ENCODE measurements at regions not wholly inside any gene's neighbourhood (a gene's known extent, or its start where the extent isn't known, plus 50 kb on each side); places are given as distances from the start of the nearest gene placed in this dataset.

- TF ChIP-seq TAF1 (IDR thresholded peaks at IDR 0.05; ENCODE audit: borderline replicate concordance, low read depth, low read length) (no peak), EZH2 (IDR thresholded peaks at IDR 0.05; ENCODE audit: borderline replicate concordance, control insufficient read depth, low read depth, low read length) (no peak), NR2C2 (IDR thresholded peaks at IDR 0.05; ENCODE audit: borderline replicate concordance, control insufficient read depth, insufficient read length, low read depth) (no peak), CTCF (IDR thresholded peaks at IDR 0.05 in 2 of 3, conservative IDR thresholded peaks at IDR 0.05 in 1 of 3; ENCODE audit: control insufficient read depth in 2 of 3, extremely low read depth in 1 of 3, insufficient read depth in 1 of 3, low read depth in 3 of 3, low read length in 3 of 3) (no peak), CHD4 (IDR thresholded peaks at IDR 0.05) (no peak), NR2C1 (IDR thresholded peaks at IDR 0.05) (no peak), POLR2A (IDR thresholded peaks at IDR 0.05; ENCODE audit: low read depth, low read length) (no peak), POLR2AphosphoS5 (IDR thresholded peaks at IDR 0.05; ENCODE audit: low read length) (no peak), SP1 (IDR thresholded peaks at IDR 0.05; ENCODE audit: low read depth, low read length) (no peak), BRCA1 (IDR thresholded peaks at IDR 0.05; ENCODE audit: low read depth, low read length) (no peak), SIX5 (IDR thresholded peaks at IDR 0.05; ENCODE audit: low read depth, low read length, severe bottlenecking) (no peak), RAD51 (IDR thresholded peaks at IDR 0.05) (no peak)
These were observed 111.1 kb upstream of the PALS2 start for GRCh38 chr7:24462117-24462516.

Data from GM12878 (cell line).